ENCODE measurements at regions not wholly inside any gene's neighbourhood (a gene's known extent, or its start where the extent isn't known, plus 50 kb on each side); places are given as distances from the start of the nearest gene placed in this dataset.
"Not testable (repeated sequence)": the region's sequence is repeated elsewhere in the genome, so short reads cannot be mapped to it uniquely, and the experiment has no call there.

- no peaks in the 10 kb centered on the region for H3K9me3 ChIP-seq
- Mint-ChIP-seq H3K27ac (ENCODE audit: unreplicated experiment) (no peak overlapping the region), H3K36me3 (ENCODE audit: insufficient read depth, unreplicated experiment) (no peaks in the 10 kb centered on the region), H3K9me3 (ENCODE audit: unreplicated experiment) (no peaks in the 10 kb centered on the region), H3K27me3 (ENCODE audit: insufficient read depth, unreplicated experiment) (peaks cover 20% of the 10 kb centered on the region), H3K4me3 (ENCODE audit: unreplicated experiment) (no peak overlapping the region), H3K4me1 (ENCODE audit: low read depth, unreplicated experiment) (no peaks in the 10 kb centered on the region)
- no TSS peak for BruUV-seq (replicated peaks)
- intact Hi-C loops (cut with micrococcal nuclease; ENCODE audit: unreplicated experiment) = no loop called here
- DNase-seq = no peak
- no peak for TF ChIP-seq CTCF (IDR thresholded peaks at IDR 0.05; ENCODE audit: insufficient read depth in 1 of 2, low read depth in 1 of 2, low read length in 1 of 2, severe bottlenecking in 1 of 2, unreplicated experiment in 1 of 2)
- H3K4me3 ChIP-seq (ENCODE audit: low read depth, low read length) = no peak overlapping the region
- no peaks in the 10 kb centered on the region for H3K36me3 ChIP-seq (ENCODE audit: control insufficient read depth, insufficient read depth, low read length)
- ChIA-PET CTCF (interaction anchor here (0.6 kb wide), 1 partner anchor 1400 kb away, joined by 4 read pairs; no protein-coding TSS in a partner anchor), POLR2A (interaction anchor here (0.6 kb wide), 1 partner anchor 688 kb away, joined by 3 read pairs; no protein-coding TSS in a partner anchor)
- H3K4me1 ChIP-seq = no peaks in the 10 kb centered on the region
- H3K27me3 ChIP-seq (replicated peaks; ENCODE audit: control insufficient read depth, insufficient read depth, low read length) = no peaks in the 10 kb centered on the region
Observed at GRCh38 chr10:61580608-61581007, 82.1 kb upstream of the CABCOCO1 start.

- H3K4me1 Mint-ChIP-seq (ENCODE audit: low read depth, unreplicated experiment); BruUV-seq (replicated peaks); H3K36me3 Mint-ChIP-seq (ENCODE audit: insufficient read depth, unreplicated experiment); DNase-seq; H3K27me3 Mint-ChIP-seq (ENCODE audit: insufficient read depth, unreplicated experiment); CTCF ChIA-PET; H3K9me3 ChIP-seq; H3K27ac Mint-ChIP-seq (ENCODE audit: unreplicated experiment); H3K27me3 ChIP-seq (replicated peaks; ENCODE audit: control insufficient read depth, insufficient read depth, low read length); POLR2A ChIA-PET; intact Hi-C loops (cut with micrococcal nuclease; ENCODE audit: unreplicated experiment); H3K4me3 ChIP-seq (ENCODE audit: low read depth, low read length); H3K36me3 ChIP-seq (ENCODE audit: control insufficient read depth, insufficient read depth, low read length); H3K4me1 ChIP-seq; H3K4me3 Mint-ChIP-seq (ENCODE audit: unreplicated experiment): not testable (repeated sequence)
- H3K9me3 Mint-ChIP-seq (ENCODE audit: unreplicated experiment) = peaks cover 10% of the 10 kb centered on the region
Observed at GRCh38 chr10:61570204-61570603, 92.5 kb upstream of the CABCOCO1 start.

- BruUV-seq (replicated peaks) = no TSS peak
- ChIA-PET CTCF (no interaction called here), POLR2A (no interaction called here)
- Histone ChIP-seq H3K9me3 (0 out of 2 replicates have a peak, but pooled peaks cover 5% of the 10 kb centered on the region), H3K36me3 (ENCODE audit: control insufficient read depth, insufficient read depth, low read length) (no peaks in the 10 kb centered on the region), H3K4me1 (no peaks in the 10 kb centered on the region), H3K27me3 (replicated peaks; ENCODE audit: control insufficient read depth, insufficient read depth, low read length) (no peaks in the 10 kb centered on the region), H3K4me3 (ENCODE audit: low read depth, low read length) (no peak overlapping the region)
- intact Hi-C loops (cut with micrococcal nuclease; ENCODE audit: unreplicated experiment) = no loop called here
- Mint-ChIP-seq H3K27me3 (ENCODE audit: insufficient read depth, unreplicated experiment) (peaks cover 3% of the 10 kb centered on the region), H3K36me3 (ENCODE audit: insufficient read depth, unreplicated experiment) (no peaks in the 10 kb centered on the region), H3K4me1 (ENCODE audit: low read depth, unreplicated experiment) (no peaks in the 10 kb centered on the region), H3K4me3 (ENCODE audit: unreplicated experiment) (no peak overlapping the region), H3K27ac (ENCODE audit: unreplicated experiment) (no peak overlapping the region), H3K9me3 (ENCODE audit: unreplicated experiment) (peaks cover 10% of the 10 kb centered on the region)
- TF ChIP-seq CTCF (IDR thresholded peaks at IDR 0.05; ENCODE audit: insufficient read depth in 1 of 2, low read depth in 1 of 2, low read length in 1 of 2, severe bottlenecking in 1 of 2, unreplicated experiment in 1 of 2) = no peak
- DNase-seq = no peak
Observed at GRCh38 chr10:61567729-61568128, 95.0 kb upstream of the CABCOCO1 start.
